PC-9 (cell line): ENCODE measurements at regions not wholly inside any gene's neighbourhood (a gene's known extent, or its start where the extent isn't known, plus 50 kb on each side); places are given as distances from the start of the nearest gene placed in this dataset.

Experiments
- EZH2 ChIP-seq: fragments of 200-600 bp; sonication (generic); IDR thresholded peaks from 2 replicates; pipeline ENCODE4 v1.8.0; 2017; ENCODE audit warnings: antibody characterized with exemption, low read depth
- TF ChIP-seq, protein P1 (sequence below): fragments of 200-600 bp; sonication (generic); conservative IDR thresholded peaks from 2 replicates; pipeline ENCODE4 v1.6.1; 2017; ENCODE audit warnings: mixed run types, antibody characterized with exemption, mild to moderate bottlenecking, moderate library complexity

DNA sequence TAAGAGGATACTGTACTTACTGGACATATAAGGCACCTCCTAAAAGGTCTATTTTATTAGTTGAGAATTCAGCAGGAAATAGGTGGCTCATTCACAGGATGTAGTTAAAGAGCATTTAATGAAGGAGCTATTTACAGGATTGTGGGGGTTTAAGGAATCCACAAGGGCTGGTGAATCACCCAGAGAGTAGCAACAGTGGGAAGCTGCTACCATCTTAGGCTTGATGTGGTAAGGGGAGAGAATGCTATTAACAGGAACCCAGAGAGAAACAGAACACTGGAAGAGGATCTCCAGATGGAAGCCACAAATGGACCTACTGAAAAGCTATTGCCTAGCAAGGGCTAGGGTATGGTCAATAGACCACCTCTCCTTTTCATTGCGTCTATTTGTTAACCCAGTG is 52.0 kb upstream of the COL11A1 start:
- TF ChIP-seq, protein P1, sequence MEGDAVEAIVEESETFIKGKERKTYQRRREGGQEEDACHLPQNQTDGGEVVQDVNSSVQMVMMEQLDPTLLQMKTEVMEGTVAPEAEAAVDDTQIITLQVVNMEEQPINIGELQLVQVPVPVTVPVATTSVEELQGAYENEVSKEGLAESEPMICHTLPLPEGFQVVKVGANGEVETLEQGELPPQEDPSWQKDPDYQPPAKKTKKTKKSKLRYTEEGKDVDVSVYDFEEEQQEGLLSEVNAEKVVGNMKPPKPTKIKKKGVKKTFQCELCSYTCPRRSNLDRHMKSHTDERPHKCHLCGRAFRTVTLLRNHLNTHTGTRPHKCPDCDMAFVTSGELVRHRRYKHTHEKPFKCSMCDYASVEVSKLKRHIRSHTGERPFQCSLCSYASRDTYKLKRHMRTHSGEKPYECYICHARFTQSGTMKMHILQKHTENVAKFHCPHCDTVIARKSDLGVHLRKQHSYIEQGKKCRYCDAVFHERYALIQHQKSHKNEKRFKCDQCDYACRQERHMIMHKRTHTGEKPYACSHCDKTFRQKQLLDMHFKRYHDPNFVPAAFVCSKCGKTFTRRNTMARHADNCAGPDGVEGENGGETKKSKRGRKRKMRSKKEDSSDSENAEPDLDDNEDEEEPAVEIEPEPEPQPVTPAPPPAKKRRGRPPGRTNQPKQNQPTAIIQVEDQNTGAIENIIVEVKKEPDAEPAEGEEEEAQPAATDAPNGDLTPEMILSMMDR: no peak
- TF ChIP-seq EZH2: no peak
